OCI-LY1 (cell line): ENCODE measurements at regions not wholly inside any gene's neighbourhood (a gene's known extent, or its start where the extent isn't known, plus 50 kb on each side); places are given as distances from the start of the nearest gene placed in this dataset.

Source experiments
- CTCF ChIP-seq: fragments of 200-600 bp; sonication (generic), shearing (Covaris generic); IDR thresholded peaks from 2 replicates; pipeline ENCODE4 v1.5.1; 2017; ENCODE audit warnings: mild to moderate bottlenecking, antibody characterized with exemption, low read length, moderate library complexity, mixed read lengths
- EZH2 ChIP-seq: fragments of 200-600 bp; sonication (generic), shearing (Covaris generic); IDR thresholded peaks from 2 replicates; pipeline ENCODE4 v1.8.0; 2017; ENCODE audit warnings: borderline replicate concordance, mixed run types, mild to moderate bottlenecking, antibody characterized with exemption, low read length, moderate library complexity, mixed read lengths

- TF ChIP-seq EZH2 (no peak), CTCF (no peak)
These were observed 810.0 kb downstream of the TBC1D22A start for GRCh38 chr22:47572443-47572842.
